Ishikawa (cell line): ENCODE measurements at regions not wholly inside any gene's neighbourhood (a gene's known extent, or its start where the extent isn't known, plus 50 kb on each side); places are given as distances from the start of the nearest gene placed in this dataset.

Source experiments
- CEBPB ChIP-seq: IDR thresholded peaks from 2 replicates; pipeline ENCODE4 v1.6.1; 2012
- CREB1 ChIP-seq: IDR thresholded peaks from 2 replicates; pipeline ENCODE4 v1.6.1; 2012; ENCODE audit warnings: low read depth
- EGR1 ChIP-seq: IDR thresholded peaks from 2 replicates; pipeline ENCODE4 v1.6.1; 2012
- EP300 ChIP-seq: IDR thresholded peaks from 2 replicates; pipeline ENCODE4 v1.6.1; 2012; ENCODE audit warnings: borderline replicate concordance
- FOXM1 ChIP-seq: IDR thresholded peaks from 2 replicates; pipeline ENCODE4 v1.6.1; 2012; ENCODE audit warnings: low read depth, borderline replicate concordance
- NFIC ChIP-seq: IDR thresholded peaks from 2 replicates; pipeline ENCODE4 v1.6.1; 2012
- RAD21 ChIP-seq: IDR thresholded peaks from 2 replicates; pipeline ENCODE4 v1.6.1; 2012; ENCODE audit warnings: low read depth
- TAF1 ChIP-seq: IDR thresholded peaks from 2 replicates; pipeline ENCODE4 v1.6.1; 2012; ENCODE audit warnings: low read depth, mild to moderate bottlenecking
- TCF12 ChIP-seq: IDR thresholded peaks from 2 replicates; pipeline ENCODE4 v1.6.1; 2012; ENCODE audit warnings: low read depth
- TEAD4 ChIP-seq: IDR thresholded peaks from 2 replicates; pipeline ENCODE4 v1.6.1; 2012
- YY1 ChIP-seq: IDR thresholded peaks from 2 replicates; pipeline ENCODE4 v1.6.1; 2012; ENCODE audit warnings: low read depth
- ZBTB7A ChIP-seq: IDR thresholded peaks from 2 replicates; pipeline ENCODE4 v1.6.1; 2012; ENCODE audit warnings: low read depth
- TF ChIP-seq, protein P1 (sequence below): IDR thresholded peaks from 2 replicates; pipeline ENCODE4 v1.6.1; 2012; ENCODE audit warnings: low read depth, mild to moderate bottlenecking
- TF ChIP-seq, protein P2 (sequence below): IDR thresholded peaks from 2 replicates; pipeline ENCODE4 v1.6.1; 2012
- TF ChIP-seq, protein P3 (sequence below): IDR thresholded peaks from 2 replicates; pipeline ENCODE4 v1.6.1; 2012

DNA sequence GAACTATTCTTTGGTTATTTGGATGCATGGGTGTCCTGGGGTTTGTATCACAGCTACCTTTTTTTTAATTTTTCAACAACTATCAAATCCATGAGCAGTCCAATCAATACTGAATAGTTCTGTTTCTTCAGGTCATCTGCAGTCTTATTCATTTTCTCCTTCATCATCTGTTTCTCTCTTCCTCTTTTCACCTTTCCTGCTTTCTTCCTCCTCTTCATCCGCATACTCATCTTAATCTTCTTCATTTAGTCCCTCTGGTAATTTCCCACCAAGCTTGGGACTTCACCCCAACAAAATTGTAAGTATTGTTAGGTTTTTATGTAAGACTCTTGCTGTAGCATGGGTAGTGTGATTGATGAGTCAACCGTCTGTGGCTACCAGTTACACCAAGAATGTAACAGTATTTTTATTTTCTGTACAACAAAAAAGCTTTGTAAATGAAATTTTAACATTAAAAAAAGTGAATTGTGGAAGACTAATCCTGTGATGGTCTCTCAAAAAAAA lies 184.1 kb upstream of the RNPC3 start:
- TF ChIP-seq CREB1 (no peak), EP300 (no peak), EGR1 (no peak), ZBTB7A (no peak), NFIC (no peak), YY1 (no peak), TEAD4 (no peak), FOXM1 (no peak), TAF1 (no peak), CEBPB (no peak), RAD21 (no peak), TCF12 (no peak)
- TF ChIP-seq, protein P1, sequence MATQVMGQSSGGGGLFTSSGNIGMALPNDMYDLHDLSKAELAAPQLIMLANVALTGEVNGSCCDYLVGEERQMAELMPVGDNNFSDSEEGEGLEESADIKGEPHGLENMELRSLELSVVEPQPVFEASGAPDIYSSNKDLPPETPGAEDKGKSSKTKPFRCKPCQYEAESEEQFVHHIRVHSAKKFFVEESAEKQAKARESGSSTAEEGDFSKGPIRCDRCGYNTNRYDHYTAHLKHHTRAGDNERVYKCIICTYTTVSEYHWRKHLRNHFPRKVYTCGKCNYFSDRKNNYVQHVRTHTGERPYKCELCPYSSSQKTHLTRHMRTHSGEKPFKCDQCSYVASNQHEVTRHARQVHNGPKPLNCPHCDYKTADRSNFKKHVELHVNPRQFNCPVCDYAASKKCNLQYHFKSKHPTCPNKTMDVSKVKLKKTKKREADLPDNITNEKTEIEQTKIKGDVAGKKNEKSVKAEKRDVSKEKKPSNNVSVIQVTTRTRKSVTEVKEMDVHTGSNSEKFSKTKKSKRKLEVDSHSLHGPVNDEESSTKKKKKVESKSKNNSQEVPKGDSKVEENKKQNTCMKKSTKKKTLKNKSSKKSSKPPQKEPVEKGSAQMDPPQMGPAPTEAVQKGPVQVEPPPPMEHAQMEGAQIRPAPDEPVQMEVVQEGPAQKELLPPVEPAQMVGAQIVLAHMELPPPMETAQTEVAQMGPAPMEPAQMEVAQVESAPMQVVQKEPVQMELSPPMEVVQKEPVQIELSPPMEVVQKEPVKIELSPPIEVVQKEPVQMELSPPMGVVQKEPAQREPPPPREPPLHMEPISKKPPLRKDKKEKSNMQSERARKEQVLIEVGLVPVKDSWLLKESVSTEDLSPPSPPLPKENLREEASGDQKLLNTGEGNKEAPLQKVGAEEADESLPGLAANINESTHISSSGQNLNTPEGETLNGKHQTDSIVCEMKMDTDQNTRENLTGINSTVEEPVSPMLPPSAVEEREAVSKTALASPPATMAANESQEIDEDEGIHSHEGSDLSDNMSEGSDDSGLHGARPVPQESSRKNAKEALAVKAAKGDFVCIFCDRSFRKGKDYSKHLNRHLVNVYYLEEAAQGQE, result no peak
- TF ChIP-seq, protein P2, sequence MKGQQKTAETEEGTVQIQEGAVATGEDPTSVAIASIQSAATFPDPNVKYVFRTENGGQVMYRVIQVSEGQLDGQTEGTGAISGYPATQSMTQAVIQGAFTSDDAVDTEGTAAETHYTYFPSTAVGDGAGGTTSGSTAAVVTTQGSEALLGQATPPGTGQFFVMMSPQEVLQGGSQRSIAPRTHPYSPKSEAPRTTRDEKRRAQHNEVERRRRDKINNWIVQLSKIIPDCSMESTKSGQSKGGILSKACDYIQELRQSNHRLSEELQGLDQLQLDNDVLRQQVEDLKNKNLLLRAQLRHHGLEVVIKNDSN, result no peak
- TF ChIP-seq, protein P3, sequence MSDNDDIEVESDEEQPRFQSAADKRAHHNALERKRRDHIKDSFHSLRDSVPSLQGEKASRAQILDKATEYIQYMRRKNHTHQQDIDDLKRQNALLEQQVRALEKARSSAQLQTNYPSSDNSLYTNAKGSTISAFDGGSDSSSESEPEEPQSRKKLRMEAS, result no peak

DNA sequence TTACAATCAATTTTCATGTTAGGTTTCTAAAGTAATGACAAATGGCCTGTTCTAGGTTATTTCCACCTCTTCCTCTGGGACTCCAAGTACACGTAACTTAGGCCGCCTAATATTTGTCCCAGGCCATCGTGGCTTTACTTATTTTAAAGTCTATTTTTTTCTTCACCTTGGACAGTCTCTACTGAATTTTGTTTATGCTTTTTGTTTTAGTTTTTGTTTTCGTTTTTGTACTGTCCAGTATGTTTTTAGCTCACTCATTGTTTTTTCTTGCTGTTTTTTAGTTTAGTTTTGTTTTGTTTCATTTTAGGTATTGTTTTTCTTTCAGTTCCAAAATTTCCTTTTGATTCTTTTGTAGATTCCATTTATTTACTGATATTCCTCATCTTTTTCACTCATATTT lies 187.7 kb upstream of the RNPC3 start:
- TF ChIP-seq CREB1, result no peak
- TF ChIP-seq CEBPB, result no peak
- TF ChIP-seq ZBTB7A, result no peak
- TF ChIP-seq TCF12, result no peak

DNA sequence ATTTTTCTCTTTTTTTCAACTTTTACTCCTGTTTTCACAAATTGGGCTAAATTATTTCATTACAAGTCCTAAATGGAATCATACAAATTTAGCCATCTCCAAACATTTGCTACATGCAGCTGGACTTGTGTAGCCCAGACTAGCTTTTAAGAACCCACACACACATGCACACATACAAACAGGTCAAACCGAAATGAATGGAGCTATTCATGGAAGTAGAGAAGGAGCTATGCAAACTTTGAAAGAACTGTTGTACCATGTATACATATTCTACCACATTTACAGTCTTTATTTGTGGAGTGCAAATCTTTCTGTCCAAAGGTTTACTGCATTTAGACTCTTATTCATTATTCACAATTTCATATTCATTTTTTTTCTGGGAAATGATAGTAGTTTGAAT lies 189.1 kb upstream of the RNPC3 start:
- TF ChIP-seq, protein P1, result no peak
- TF ChIP-seq ZBTB7A (no peak), EGR1 (no peak), TCF12 (no peak)

DNA sequence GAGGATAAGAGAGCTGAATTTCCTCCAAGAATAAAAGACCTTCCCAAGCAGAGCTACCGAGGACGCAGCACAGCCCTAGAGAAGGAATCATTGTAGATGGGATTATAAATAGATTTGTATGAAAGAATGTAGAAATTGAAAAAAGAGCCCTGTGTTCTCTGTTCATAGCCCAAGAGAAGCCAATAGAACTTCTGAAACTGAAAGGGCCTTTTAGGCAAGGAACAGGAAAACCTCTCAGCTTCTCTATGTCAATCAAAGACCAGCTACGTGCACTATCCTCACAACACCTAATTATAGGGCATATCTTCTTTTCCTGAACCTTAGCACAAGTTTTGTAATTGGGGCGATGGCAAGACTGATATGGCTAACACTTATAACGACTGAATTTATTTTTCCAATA lies 192.4 kb upstream of the RNPC3 start:
- no peak for TF ChIP-seq EGR1
- TF ChIP-seq YY1, result no peak
- no peak for TF ChIP-seq FOXM1
- no peak for TF ChIP-seq ZBTB7A
- TF ChIP-seq, protein P1, result no peak
- TF ChIP-seq CEBPB, result no peak
- no peak for TF ChIP-seq TAF1
- TF ChIP-seq, protein P3, result no peak

DNA sequence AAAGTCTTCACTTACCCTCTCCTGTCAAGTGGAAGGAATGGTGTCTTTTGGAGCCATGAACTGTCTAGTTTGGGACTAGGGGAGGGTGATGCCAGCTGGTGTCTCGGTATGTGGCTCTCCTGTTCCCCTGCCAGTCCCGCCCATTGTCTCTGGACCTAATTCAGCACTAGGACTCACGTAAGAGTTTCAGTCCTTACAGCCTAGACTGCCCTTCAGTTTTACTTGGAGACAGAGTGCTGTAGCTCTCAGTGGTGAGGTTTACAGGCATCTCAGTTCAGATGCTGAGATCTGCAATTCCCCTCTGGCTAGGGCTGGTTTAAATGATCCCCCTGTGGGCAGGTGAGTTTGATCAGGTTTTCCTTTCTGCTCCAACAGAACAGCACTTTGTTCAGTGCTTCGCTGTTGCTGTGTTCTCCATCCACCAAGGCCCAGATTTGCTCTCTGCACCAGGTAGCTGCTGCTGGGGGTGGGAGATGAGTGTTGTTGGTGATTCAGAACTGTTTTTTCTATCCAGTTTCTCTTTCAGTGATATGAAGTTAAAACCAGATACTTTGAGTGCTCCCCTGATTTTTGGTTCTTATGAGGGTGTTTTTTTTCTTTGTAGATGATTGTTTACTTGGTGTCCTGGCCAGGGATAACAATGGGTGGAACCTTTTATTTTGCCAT lies 198.3 kb upstream of the RNPC3 start:
- TF ChIP-seq CEBPB (no peak), YY1 (no peak), RAD21 (no peak), TCF12 (no peak), FOXM1 (no peak), CREB1 (no peak), ZBTB7A (no peak), EP300 (no peak), TEAD4 (no peak)
- TF ChIP-seq, protein P1, result no peak
- TF ChIP-seq, protein P3, result no peak
- TF ChIP-seq, protein P2, result no peak
